ENCODE measurements at regions not wholly inside any gene's neighbourhood (a gene's known extent, or its start where the extent isn't known, plus 50 kb on each side); places are given as distances from the start of the nearest gene placed in this dataset.
"Not testable (repeated sequence)": the region's sequence is repeated elsewhere in the genome, so short reads cannot be mapped to it uniquely, and the experiment has no call there.

DNA sequence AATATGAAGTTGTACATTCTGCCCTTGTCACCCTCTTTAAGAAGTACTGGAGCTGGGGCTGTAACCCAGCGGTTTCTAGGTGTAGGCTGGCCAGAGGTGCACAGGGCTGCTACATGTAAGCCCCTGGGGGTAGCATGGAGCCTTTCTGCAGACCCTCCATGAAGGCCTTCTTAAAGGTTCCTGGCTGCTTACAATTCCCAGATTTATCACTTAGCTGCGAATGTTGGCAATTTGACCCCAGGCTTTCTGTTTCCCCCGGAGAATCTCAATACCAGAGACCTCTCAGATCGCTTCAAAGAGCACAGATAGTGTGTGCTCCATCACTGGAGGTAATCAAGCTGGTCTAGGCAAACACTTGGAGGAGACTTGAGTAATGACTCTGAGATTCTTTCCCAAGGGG, 309.4 kb downstream of the CBLN1 start:
- no peak for DNase-seq

DNA sequence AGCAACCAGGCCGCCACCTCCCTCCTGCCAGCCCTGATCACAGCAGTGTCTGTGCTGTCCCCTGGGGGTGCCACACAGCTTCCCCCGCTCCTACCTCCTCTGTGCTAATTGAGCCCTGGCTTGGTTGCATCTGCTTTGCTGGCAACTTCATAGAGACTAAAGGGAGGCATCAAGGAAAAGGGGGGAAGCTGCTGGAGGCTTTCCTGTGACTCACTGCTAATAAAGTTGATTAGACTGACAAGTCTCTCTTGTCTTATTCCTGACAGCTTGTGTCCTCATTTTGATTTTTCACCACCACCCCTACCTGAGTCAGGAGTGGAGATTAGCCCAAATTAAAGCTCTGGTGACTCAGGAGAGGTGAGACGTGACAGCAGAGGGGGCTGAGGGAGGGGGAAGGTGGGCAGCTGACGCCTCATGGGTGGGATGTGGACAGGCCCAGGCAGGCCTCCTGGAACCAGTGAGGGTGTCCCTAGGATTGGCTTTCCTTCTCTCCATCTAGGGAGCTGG, 310.0 kb downstream of the CBLN1 start:
- DNase-seq: no peak

DNA sequence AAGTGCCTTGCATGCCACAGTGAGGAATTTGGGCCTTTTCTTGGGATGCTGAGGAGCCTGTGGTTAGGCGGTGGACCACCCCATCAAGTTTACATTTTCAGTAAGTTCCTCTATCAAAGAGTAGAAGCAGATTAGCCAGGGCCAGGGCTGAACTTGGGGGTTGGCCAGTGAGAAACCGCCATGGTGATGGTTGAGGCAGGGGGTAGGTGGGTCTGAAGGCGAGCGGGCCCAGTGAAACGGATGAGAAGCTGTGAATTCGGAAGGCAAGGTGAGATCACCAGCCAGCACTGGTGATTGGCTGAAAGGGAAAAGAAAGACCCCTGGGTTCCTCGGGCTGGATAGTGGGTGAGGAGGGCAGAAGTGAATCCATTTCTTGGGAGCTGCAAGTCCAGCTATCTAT, 311.4 kb downstream of the CBLN1 start:
- no peak for DNase-seq

DNA sequence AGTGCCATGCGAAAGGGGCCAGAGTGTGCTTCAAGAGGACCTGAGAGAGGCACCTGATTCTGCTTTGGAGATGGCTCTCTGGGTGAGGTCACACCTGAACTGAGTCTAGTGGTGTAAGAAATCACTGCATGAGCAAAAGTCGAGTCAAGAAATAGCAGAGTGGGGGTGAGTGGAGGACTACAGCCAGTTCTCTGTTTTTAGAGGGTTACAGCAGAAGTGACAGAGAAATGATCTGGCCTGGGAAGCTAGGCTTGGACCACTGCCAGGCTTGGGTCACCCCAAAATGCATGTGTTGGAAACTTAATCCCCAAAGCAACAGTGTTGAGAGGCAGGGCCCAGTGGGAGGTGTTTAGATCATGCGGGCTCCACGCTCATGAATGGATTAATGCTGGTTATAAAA, 312.0 kb downstream of the CBLN1 start:
- DNase-seq: no peak

DNA sequence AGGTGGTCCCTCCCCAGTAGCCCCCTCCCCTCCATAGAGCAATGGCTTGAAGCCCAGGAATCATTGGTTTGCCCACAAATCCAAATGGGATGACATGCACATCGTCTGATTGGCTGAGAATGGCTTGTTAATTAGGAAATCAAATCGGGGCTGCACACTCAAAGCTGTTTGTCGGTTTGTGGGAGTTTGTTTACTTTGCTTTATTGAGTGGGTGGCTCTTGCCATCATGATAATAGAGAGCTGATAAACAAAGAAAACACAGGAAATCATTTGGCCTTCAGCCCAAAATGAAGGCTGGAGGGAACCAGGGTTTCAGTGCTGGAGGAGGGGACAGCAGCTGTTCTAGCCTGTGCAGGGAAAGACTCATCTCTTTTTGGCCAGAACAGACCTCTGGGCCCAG, 316.3 kb downstream of the CBLN1 start:
- peak in 1 of 3 experiments; percentile 41 for DNase-seq

DNA sequence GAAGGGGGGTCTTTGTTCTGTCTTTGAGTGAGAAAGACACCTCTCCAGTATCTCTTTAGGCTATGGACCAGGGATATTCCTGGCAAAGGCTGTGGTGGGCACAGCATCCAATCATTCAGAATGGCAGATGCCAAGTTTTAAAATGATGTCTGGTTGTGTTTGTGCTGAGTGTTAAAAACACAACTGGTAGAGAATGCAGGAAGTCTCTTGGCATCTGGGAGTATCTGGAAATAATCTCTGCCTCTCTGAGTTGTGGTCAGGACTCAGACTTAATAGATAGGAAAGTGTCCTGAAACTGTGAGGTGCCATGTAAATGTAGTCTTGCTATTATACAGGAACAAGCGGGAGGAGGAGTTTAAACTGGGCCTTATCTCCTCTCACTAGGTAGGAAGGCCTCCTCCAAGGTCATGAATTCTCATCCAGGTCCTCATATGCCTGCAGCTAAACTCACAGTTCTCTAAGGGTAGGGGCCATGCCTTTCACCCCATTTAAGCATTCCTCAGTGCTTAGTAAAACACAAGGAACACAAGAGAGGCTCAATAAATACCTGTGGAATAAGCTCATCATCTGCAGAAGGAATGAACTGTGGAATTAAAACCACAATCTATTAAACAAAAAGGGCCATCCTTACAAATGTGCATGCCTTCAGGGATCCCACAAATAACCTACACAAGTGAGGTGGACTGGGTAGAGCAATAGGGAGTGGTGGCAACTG, 317.6 kb downstream of the CBLN1 start:
- DNase-seq: no peak

DNA sequence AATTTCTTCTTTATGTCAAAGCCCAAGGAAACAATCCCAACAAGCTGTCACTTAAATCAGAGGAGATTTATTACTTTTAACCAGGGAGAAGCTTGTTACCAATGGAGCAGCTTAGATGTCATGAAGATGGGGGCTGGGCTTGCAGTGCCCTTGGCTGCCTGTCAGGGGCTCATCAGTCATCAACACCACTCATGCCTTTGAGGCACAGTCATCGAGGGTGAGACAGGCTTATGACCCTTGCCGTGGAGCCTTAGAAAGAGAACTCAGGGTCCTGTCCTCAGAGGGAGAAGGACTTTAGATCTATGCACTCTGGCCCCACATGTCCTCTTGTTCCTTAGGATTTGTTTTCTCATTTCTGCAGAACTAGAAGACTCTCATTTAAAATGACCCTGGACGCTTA, 318.3 kb downstream of the CBLN1 start:
- DNase-seq: no peak

DNA sequence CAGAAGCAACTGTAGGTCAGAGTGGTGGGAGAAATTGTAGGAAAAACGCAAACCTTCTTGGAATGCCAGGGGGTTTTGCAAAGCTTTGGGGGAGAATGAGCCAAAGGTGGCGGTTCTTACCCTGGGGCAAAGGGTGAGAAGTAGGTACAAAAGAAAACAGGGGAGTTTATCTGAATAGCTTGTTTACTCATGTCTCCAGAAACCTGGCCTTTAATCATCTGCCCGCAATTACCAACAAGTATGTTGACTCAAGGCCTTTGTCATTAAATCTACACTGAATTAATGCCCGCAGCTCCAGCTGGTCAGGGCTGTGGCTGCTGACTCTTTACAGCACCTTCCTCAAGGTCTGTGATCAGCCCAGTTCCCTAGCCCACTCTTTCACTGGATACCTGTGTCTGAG, 320.1 kb downstream of the CBLN1 start:
- DNase-seq: no peak

DNA sequence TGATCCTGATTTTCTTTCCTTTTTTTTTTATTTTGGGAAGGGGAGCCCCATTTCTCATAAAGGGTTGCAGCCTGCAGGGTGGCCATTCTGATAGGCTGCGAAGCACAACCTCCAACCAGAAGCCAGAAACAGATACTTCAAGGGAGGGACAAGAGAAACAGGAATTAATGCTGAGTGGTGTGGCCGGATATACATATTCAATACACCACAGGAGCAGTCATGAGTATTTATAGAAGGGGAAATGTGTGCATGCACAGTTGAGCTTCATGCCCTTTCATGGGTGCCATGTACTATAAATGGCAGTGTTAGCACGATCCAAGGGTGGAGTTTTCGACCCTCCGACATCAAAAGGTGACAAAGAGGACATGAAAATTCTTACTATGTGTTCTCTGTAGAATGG, 320.8 kb downstream of the CBLN1 start:
- DNase-seq: no peak

DNA sequence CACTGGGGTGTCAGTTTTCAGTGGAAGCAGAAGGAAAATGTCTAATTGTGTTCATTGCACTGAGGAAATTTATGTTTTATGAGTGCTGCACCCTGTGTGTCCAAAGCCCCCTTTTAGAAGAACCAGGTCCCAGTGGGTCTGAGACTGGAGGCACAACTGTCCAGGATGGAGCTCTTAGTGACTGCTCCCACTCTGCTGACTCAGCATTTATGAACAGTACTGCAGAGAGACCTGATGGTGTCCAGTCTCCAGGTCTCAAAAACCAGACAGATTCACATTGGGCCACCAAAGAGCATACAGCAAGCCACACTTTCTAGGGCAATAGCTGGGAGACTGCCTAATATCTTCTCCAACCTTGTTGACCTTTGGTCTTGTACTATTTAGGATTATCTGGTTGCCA, 321.9 kb downstream of the CBLN1 start:
- DNase-seq: no peak

DNA sequence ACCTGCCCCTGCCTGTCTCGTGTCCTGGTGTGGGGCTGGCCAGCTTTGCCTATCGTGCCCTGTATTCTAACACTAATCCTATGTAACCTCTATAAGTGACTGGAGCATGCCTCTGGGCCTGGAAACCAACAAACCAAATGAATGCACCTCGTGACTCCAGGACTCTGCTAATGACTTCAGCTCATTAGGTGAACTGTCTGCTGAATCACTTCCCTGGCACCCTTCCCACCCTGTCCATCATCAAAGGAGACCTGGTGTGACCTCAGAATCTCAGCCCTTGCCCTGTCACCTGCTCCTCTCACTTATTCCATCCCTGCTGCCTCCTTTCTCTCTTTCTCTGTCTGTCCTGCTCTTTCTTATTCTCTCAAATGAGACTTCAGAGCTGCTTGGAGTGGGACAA, 322.4 kb downstream of the CBLN1 start:
- peak in 1 of 3 experiments; percentile 3 for DNase-seq

DNA sequence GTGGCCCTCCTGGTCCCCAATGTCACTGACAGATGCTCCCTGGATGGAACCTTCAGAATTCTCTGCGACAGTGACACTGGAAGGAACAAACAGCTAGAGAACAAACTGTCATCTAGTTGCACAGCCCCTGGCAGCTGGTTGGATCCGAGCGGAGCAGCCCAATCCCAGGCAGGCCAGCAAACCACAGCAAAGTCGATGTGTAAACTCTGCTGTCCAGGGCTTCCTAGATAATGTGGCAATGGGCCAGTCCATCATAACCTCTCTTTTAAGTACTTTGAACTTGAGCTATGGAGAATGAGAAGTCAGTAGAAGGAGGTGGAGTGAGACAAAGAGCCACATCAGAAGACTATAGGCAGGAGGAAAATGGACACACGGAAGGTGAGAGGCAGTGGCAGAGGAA, 323.0 kb downstream of the CBLN1 start:
- no peak for DNase-seq

DNA sequence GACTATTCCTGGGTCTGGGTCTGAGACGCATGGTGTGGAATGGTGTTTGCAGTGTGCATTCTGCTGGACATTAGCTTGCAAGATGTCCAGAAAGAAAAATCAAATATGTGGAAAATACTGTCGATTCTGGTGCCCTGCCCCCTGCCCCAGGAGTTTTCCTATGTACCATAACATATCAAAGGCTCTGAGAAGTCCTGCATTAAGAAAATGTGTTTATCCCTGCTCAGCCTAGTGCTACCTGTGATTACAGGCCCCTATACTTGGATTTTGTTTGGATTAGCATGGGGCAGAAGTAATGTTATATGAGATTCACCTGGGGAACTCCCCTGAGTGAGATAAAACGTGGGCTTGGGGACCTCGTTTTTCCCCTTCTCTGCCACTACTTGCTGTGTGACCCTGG, 325.0 kb downstream of the CBLN1 start:
- no peak for DNase-seq

DNA sequence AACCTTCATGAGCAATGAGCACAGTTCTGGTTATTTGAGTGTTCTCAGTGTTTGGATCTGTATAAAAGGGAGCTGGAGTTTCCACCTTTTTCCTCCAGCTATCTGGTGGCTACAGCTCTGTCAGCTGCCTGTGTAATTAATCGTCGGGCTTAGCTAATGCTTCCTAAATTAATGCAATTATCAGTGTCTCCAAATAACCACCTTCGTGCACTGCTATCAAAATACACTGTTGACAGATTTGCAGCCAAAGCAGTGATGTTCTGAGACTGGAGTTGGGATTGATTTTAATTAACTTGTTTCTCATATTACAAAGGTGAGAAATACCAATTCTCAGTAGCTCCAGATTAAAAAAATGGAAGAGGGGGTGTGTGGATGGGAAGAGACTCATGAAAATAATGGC, 325.8 kb downstream of the CBLN1 start:
- DNase-seq: peak in 1 of 3 experiments; percentile 37

DNA sequence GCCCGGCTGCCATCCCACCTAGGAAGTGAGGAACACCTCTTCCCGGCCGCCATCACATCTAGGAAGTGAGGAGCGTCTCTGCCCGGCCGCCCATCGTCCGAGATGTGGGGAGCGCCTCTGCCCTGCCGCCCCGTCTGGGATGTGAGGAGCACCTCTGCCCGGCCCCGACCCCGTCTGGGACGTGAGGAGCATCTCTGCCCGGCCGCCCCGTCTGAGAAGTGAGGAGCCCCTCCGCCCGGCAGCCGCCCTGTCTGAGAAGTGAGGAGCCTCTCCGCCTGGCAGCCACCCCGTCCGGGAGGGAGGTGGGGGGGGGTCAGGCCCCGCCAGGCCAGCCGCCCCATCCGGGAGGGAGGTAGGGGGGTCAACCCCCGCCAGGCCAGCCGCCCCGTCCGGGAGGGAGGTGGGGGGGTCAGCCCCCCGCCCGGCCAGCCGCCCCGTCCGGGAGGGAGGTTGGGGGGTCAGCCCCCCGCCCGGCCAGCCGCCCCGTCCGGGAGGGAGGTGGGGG, 330.0 kb downstream of the CBLN1 start:
- not testable (repeated sequence) for DNase-seq

DNA sequence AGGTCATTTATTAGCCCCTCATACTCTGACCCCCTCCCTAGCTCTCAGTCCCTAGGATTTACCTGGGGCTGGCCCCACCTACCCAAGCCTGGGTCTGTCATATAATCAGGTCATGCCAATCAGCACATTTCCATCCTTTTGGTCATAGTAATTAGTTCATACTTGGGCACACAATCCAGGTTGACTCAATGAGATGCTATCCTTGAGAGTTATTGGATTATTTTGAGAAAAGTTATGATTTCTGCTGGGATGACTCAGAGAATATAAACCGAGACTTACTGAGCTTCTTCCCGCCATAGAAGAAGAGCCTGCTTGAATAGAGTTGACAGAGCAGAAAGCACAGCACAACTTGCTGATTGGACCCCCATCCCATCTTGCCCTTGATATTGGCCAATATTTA, 331.5 kb downstream of the CBLN1 start:
- no peak for DNase-seq

DNA sequence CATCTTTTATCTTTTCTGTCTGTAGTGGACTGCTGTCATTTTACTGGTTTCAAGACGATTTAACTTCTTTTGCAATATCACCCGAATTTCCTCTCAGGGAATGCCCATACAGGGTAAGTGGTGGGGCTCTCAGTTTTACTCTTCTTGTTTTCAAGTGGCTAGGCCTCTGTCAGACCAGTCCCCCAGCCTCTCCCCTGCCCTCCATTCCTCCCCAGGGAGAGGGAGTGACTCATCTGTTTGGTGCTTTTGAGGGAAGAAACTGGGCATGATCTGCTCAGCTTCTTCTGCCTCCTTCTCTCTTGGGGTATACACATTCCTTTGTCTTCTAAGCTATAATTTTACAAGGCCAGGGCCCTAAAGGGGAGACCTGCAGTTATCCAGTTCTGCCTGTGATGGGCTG, 332.0 kb downstream of the CBLN1 start:
- no peak for DNase-seq

DNA sequence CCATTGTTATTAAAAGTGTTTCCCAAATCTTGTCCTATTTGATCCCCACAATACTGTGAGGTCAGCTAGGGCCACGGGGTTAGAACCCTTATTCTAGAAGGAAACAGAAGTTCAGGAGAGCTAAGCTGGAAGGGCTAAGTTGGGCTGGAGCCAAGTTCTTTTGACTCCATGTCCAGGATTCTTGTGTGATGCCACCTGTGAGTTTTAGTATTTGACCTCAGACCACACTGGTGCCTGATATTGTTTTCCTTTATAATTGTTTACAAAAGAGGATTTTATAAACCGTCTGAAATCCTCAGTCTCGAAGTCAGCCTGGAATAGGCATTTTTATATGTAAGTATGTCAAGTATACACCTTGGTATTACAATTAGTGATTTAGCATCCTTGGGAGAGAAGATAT, 332.7 kb downstream of the CBLN1 start:
- DNase-seq: no peak

DNA sequence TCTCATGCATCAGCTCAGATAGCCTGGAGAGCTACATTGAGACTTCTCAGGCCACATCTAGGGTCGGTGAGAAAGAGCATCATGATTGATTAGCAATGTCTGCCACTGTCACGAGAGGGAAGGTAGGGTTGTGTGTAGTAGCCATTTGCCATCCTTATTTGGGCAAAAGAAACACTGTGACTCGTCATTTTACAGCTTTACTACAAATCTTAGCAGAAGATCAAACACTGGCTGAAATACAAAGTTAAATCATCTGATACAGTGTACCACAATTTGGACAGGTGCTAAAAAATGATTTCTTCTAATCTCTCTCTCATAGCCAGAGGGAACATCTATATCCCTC, 334.3 kb downstream of the CBLN1 start:
- DNase-seq: no peak

DNA sequence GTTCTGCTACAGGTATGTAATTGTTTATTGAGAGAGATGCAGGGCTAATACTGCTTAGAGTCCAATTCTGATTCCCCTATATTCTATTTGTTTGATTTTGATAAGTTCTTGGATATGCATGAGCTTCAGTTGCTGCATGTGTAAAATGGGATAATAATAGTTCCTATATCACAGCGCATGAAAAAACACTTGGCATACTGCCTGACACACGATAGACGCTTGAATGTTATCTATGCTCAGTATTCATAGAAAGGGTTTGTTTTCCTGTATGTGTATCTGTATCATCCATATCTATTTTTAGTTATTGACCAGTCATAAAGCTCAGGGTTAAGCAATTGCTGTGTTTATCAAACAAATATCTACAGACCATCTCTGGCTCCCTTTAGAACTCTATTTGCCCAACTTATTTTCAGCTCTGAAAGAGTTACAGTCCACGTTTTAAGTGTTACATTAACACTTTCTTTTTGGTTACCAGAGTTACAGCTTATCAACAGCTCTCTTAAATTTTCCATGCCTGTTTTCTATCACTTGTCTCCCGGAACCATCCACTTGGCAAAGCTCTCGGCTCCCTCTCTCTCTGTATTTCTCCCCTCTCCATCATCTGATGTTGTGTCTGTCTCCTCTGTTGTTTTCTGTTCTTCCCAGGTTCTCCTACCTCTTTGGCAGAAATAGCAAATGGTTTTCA, 334.8 kb downstream of the CBLN1 start:
- DNase-seq: no peak

DNA sequence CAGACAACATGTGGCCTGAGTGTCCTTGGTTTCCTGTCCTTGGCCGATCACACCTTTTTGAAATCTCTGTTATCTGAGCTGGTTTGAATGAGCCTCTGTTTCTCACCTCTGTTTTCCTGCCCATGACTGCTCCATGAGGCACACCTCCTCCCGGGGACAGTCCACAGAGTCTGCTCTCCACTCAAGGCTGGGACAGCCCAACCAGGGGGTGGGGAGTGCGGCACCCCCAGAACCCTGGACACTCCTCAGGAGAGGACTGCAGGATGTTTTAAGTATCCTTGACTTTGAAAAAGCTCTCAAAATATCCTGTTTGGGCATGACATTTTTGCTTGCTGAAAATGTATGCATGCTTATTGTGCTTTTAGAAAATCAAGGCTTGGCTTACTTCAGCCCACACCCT, 333.0 kb upstream of the N4BP1 start:
- no peak for DNase-seq

DNA sequence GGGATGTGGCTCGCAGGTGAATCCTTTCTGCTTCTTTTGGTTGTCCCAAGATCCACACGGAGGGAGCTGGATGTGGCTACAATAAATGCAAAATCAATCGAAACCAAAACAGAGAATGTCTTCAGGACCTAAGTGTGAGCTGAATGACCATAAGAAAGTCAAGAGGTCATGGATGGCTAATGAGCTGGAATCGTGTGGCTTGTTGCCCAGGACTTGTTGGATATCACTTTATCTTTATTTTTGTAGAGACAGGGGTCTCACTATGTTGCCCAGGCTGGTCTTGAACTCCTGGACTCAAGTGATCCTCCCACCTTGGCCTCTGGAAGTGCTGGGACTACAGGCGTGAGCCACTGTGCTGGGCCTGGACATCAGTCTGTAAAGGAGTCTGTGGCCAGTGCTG, 326.8 kb upstream of the N4BP1 start:
- no peak for DNase-seq

DNA sequence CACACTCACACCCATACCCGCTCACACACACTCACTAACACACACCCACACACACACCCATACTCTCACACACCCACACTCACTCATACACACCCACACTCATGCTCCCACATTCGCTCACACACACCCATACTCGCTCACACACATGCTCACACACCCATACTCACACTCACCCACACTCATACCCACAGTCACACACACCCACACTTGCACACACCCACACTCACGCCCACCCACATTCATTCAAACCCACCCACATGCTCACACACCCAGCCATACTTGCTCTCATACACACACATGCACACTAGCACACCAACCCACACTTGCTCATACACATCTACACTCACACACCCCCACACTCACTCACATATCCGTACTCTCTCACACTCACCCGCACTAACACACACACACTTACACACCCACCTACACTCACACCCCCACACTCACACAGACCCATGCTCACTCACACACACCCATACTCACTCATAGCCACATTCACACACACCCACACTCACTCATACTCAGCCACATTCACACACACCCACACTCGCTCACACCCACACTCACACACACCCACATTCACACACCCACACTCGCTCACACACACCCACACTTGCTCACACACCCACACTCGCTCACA, 322.4 kb upstream of the N4BP1 start:
- no peak for DNase-seq

DNA sequence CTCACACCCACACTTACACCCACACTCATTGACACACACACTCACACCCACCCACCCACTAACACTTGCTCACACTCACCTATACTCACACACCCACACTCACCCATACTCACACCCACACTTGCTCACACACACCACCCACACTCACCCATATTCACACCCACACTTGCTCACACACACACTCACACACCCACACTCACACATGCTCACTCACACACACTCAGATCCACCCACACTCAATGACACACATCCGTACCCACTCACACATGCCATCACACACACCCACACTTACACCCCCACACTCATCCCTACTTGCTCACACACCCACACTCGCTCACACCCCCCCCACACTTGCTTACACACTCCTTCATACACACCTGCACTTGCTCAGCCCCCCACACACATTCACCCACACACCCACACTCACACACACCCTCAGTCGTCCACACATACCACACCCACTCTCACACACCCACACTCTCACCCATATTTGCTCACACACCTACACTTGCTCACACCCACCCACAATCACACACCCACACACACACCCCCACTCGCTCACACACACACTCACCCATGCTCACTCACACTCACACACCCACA, 321.1 kb upstream of the N4BP1 start:
- DNase-seq: no peak
